PC-3 (cell line): ENCODE measurements at regions not wholly inside any gene's neighbourhood (a gene's known extent, or its start where the extent isn't known, plus 50 kb on each side); places are given as distances from the start of the nearest gene placed in this dataset.
"Not testable (repeated sequence)": the region's sequence is repeated elsewhere in the genome, so short reads cannot be mapped to it uniquely, and the experiment has no call there.

Experiments used
- CTCF ChIP-seq: fragments of 300-600 bp; sonication (generic); conservative IDR thresholded peaks from 2 replicates; pipeline ENCODE4 v1.5.1; 2017; ENCODE audit warnings: antibody characterized with exemption, low read depth, mild to moderate bottlenecking, low read length
- EZH2phosphoT487 ChIP-seq: fragments of 300-600 bp; sonication (generic); IDR thresholded peaks from 2 replicates; pipeline ENCODE4 v1.6.1; 2018; ENCODE audit warnings: mild to moderate bottlenecking, antibody characterized with exemption, low read length, borderline replicate concordance

GRCh38 chr17:30631651-30632050 is 154.4 kb downstream of the GOSR1 start:
- TF ChIP-seq CTCF, EZH2phosphoT487: not testable (repeated sequence)
